ENCODE measurements at regions not wholly inside any gene's neighbourhood (a gene's known extent, or its start where the extent isn't known, plus 50 kb on each side); places are given as distances from the start of the nearest gene placed in this dataset.
"Not testable (repeated sequence)": the region's sequence is repeated elsewhere in the genome, so short reads cannot be mapped to it uniquely, and the experiment has no call there.

DNA sequence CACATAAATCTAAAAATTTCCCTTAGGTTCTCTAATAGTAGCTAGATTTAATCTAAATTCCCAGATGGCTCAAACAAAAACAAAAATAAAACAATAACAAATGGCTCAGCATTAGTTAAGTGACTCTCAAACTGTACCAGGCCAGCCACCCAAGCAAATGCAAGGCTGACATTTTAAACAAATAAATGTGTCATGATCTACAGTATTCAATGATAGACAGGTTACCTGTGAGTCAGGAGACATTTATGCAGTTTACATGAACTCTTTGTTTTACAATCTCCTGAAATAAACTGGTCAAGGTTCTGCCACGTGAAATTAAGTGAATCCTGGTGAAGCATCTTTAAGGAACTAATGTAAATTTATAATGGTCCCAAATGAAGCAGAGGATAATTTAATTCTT is 580.2 kb upstream of the PTPRD start:
- H3K36me3 Mint-ChIP-seq, result no peaks in the 10 kb centered on the region
- H3K4me3 Mint-ChIP-seq, result no peak overlapping the region
- DNase-seq (ENCODE audit: extremely low spot score, unreplicated experiment), result no peak
- no peaks in the 10 kb centered on the region for H3K4me1 Mint-ChIP-seq (ENCODE audit: unreplicated experiment)
- TF ChIP-seq, protein P1, sequence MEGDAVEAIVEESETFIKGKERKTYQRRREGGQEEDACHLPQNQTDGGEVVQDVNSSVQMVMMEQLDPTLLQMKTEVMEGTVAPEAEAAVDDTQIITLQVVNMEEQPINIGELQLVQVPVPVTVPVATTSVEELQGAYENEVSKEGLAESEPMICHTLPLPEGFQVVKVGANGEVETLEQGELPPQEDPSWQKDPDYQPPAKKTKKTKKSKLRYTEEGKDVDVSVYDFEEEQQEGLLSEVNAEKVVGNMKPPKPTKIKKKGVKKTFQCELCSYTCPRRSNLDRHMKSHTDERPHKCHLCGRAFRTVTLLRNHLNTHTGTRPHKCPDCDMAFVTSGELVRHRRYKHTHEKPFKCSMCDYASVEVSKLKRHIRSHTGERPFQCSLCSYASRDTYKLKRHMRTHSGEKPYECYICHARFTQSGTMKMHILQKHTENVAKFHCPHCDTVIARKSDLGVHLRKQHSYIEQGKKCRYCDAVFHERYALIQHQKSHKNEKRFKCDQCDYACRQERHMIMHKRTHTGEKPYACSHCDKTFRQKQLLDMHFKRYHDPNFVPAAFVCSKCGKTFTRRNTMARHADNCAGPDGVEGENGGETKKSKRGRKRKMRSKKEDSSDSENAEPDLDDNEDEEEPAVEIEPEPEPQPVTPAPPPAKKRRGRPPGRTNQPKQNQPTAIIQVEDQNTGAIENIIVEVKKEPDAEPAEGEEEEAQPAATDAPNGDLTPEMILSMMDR (conservative IDR thresholded peaks at IDR 0.05), result no peak
- H3K27me3 Mint-ChIP-seq, result no peaks in the 10 kb centered on the region
- H3K9me3 Mint-ChIP-seq, result peaks cover 12% of the 10 kb centered on the region
- no peak overlapping the region for H3K27ac Mint-ChIP-seq

DNA sequence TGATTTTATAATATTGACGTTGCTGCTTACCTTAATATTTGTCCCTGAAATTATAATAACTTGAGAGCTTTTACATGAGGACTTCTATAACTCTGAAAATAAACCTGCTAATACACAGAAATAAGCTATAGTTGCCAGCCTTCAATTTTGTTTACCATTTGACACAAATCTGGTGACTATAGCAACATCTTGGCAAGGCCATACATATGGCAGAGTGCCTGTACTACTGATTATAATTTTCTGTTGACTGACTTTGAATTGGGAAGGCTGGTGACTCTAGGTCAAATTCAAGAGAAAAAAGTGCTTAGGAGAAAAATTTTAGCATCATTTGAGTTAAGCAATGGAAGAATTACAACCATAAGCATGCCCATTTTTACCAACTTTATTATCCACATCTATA is 581.4 kb upstream of the PTPRD start:
- no peaks in the 10 kb centered on the region for H3K36me3 Mint-ChIP-seq
- TF ChIP-seq, protein P1 (conservative IDR thresholded peaks at IDR 0.05), result no peak

DNA sequence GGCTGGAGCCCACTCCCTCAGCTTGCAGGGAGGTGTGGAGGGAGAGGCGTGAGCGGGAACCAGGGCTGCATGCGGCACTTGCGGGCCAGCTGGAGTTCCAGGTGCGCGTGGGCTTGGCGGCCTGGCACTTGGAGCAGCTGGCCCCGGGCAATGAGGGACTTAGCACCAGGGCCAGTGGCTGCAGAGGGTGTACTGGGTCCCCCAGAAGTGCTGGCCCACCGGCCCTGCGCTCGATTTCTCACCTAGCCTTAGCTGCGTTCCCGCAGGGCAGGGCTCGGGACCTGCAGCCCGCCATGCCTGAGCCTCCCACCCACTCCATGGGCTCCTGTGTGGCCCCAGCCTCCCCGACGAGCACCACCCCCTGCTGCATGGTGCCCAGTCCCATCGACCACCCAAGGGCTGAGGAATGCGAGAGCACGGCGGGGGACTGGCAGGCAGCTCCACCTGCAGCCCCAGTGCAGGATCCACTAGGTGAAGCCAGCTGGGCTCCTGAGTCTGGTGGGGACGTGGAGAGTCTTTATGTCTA is 584.1 kb upstream of the PTPRD start:
- not testable (repeated sequence) for H3K4me3 Mint-ChIP-seq; H3K27ac Mint-ChIP-seq; H3K36me3 Mint-ChIP-seq; H3K9me3 Mint-ChIP-seq; H3K4me1 Mint-ChIP-seq (ENCODE audit: unreplicated experiment); DNase-seq (ENCODE audit: extremely low spot score, unreplicated experiment); H3K27me3 Mint-ChIP-seq

More for the DNA sequence above, 581.4 kb upstream of the PTPRD start:
- Mint-ChIP-seq H3K9me3 (peaks cover 8% of the 10 kb centered on the region), H3K4me3 (no peak overlapping the region), H3K27me3 (no peaks in the 10 kb centered on the region), H3K27ac (no peak overlapping the region), H3K4me1 (ENCODE audit: unreplicated experiment) (no peaks in the 10 kb centered on the region)
- no peak for DNase-seq (ENCODE audit: extremely low spot score, unreplicated experiment)

DNA sequence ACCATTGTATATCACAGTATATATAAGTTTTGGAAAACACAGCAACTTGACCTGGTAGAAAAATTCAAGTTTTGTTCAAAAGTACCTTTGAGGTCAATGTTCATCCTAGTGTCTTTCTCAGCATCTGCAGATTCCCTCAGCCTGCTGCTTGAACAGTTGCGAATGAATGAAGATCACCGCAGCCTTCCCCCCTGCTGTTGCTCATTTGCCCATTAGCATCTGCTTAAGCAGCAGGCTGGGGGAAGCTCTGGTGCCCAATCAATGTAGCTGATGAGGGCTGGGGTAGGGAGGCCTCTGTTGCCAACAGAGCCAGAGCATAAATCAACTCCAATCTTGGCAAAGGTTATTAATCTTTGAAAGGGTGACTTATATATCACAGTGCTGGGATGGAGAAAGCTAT is 586.5 kb upstream of the PTPRD start:
- no peaks in the 10 kb centered on the region for H3K27me3 Mint-ChIP-seq
- no peaks in the 10 kb centered on the region for H3K4me1 Mint-ChIP-seq (ENCODE audit: unreplicated experiment)
- no peaks in the 10 kb centered on the region for H3K9me3 Mint-ChIP-seq
- DNase-seq (ENCODE audit: extremely low spot score, unreplicated experiment), result no peak
- no peak overlapping the region for H3K27ac Mint-ChIP-seq
- TF ChIP-seq, protein P1 (conservative IDR thresholded peaks at IDR 0.05), result no peak
- H3K4me3 Mint-ChIP-seq, result no peak overlapping the region
- H3K36me3 Mint-ChIP-seq, result no peaks in the 10 kb centered on the region

DNA sequence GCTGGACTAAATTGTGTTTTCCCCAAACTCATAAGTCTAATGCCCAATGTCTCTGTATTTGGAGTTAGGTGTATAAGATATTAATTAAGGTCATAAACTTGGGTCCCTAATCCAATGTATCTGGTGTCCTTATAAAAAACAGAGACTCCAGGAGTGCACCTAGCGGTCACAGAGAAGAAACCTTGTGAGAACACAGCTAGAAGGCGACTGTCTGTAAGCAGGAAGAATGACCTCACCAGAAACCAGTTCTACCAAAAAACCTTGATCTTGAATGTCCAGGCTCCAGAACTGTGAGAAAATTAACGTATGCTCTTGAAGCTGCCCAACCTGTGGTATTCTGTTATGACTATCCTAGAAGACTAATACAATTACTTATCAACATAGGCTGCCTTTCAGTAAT is 591.7 kb upstream of the PTPRD start:
- Mint-ChIP-seq H3K36me3 (no peaks in the 10 kb centered on the region), H3K4me3 (no peak overlapping the region), H3K4me1 (ENCODE audit: unreplicated experiment) (no peaks in the 10 kb centered on the region), H3K9me3 (no peaks in the 10 kb centered on the region), H3K27me3 (no peaks in the 10 kb centered on the region), H3K27ac (no peak overlapping the region)
- DNase-seq (ENCODE audit: extremely low spot score, unreplicated experiment), result no peak
- TF ChIP-seq, protein P1 (conservative IDR thresholded peaks at IDR 0.05), result no peak

DNA sequence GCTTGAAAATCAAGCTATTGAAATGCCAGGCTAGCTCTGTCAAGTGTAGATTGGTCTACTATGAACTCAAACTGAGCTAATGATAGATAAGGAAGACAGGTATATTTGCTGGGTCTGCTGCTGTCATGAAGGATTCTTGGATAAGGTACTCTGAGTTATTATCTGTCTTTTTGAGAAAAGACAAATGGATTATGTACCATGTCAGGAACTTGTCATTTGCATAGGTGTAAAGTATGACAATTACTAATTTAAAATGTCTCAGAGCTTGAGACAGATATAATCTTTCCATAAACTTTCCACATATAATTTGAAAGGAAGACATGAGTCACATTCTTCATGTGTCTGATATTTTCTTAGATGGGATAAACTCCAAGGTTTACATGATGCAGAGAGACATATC is 594.1 kb upstream of the PTPRD start:
- Mint-ChIP-seq H3K9me3 (no peaks in the 10 kb centered on the region), H3K4me1 (ENCODE audit: unreplicated experiment) (no peaks in the 10 kb centered on the region), H3K4me3 (no peak overlapping the region), H3K36me3 (no peaks in the 10 kb centered on the region), H3K27me3 (no peaks in the 10 kb centered on the region), H3K27ac (no peak overlapping the region)
- TF ChIP-seq, protein P1 (conservative IDR thresholded peaks at IDR 0.05), result no peak
- no peak for DNase-seq (ENCODE audit: extremely low spot score, unreplicated experiment)

All from type B pancreatic cell (in vitro differentiated cells).